ENCODE measurements at regions not wholly inside any gene's neighbourhood (a gene's known extent, or its start where the extent isn't known, plus 50 kb on each side); places are given as distances from the start of the nearest gene placed in this dataset.

GRCh38 chr3:117035745-117036144 is 326.2 kb downstream of the TUSC7 start:
- H3K9ac ChIP-seq (replicated peaks in 1 of 4; ENCODE audit: extremely low read depth in 1 of 4, low read depth in 3 of 4, low read length in 3 of 4): no peak overlapping the region
- no peak overlapping the region for H3K56ac ChIP-seq (replicated peaks; ENCODE audit: insufficient read length, low read depth, low read length)
- H3K23me2 ChIP-seq (ENCODE audit: low read depth, low read length): no peaks in the 10 kb centered on the region; the same call in 1 of the 2 replicates
- H3K27me3 ChIP-seq (replicated peaks in 1 of 4; ENCODE audit: control insufficient read depth in 3 of 4, extremely low read depth in 1 of 4, insufficient read depth in 3 of 4, low read length in 3 of 4): no peaks in the 10 kb centered on the region
- no peak for FAIRE-seq
- no peak overlapping the region for H4K5ac ChIP-seq (ENCODE audit: insufficient read length, low read depth, low read length)
- POLR2A ChIA-PET (ENCODE audit: partially characterized antibody): no interaction called here
- no peak overlapping the region for H2AFZ ChIP-seq (ENCODE audit: low read length)
- no peak for TF ChIP-seq SP2 (IDR thresholded peaks at IDR 0.05; ENCODE audit: low read length)
- 0 out of 2 replicates have a peak, but pooled peaks have one; percentile 5 for TF ChIP-seq TEAD4 (IDR thresholded peaks at IDR 0.05; ENCODE audit: low read depth, low read length)
- no peaks in the 10 kb centered on the region for H3K79me1 ChIP-seq (ENCODE audit: low read depth, low read length)
- H3K27ac ChIP-seq (ENCODE audit: low read depth, low read length): no peak overlapping the region
- H3K4me2 ChIP-seq (ENCODE audit: insufficient read depth in 1 of 2, low read depth in 2 of 2, low read length in 2 of 2): no peak overlapping the region
- H3K4me3 ChIP-seq (ENCODE audit: extremely low read depth in 1 of 4, insufficient read depth in 2 of 4, low read depth in 3 of 4, low read length in 4 of 4): no peak overlapping the region
- H4K20me1 ChIP-seq (replicated peaks in 1 of 2; ENCODE audit: control insufficient read depth in 1 of 2, insufficient read depth in 2 of 2, low read length in 2 of 2): no peaks in the 10 kb centered on the region
- no peak overlapping the region for H2BK12ac ChIP-seq (ENCODE audit: low read depth, low read length)
- H2AK5ac ChIP-seq (ENCODE audit: low read depth, low read length): no peak overlapping the region
- peaks cover 0 to 3% (median 0%) of the 10 kb centered on the region in 4 experiments; a peak in 2 of 7 replicates for H3K4me1 ChIP-seq (replicated peaks in 1 of 4; ENCODE audit: control insufficient read depth in 3 of 4, insufficient read depth in 4 of 4, low read length in 3 of 4)
- CTCF ChIA-PET (ENCODE audit: partially characterized antibody): interaction anchor here (1.0 to 2.5 kb wide), 5 partner anchors 9 to 466 kb away, joined by 3 to 6 read pairs (median 4); no protein-coding TSS in a partner anchor
- H3K23ac ChIP-seq (ENCODE audit: insufficient read length): no peak overlapping the region
- no peak overlapping the region for H2BK120ac ChIP-seq (replicated peaks; ENCODE audit: low read depth, low read length)
- no peaks in the 10 kb centered on the region for H3K79me2 ChIP-seq (ENCODE audit: control insufficient read depth in 1 of 2, insufficient read depth in 2 of 2, low read length in 2 of 2)
- H3K14ac ChIP-seq (ENCODE audit: insufficient read length): no peak overlapping the region
- no peaks in the 10 kb centered on the region for H3K36me3 ChIP-seq (ENCODE audit: control insufficient read depth in 2 of 4, insufficient read depth in 4 of 4, low read length in 3 of 4)
- H2BK15ac ChIP-seq (ENCODE audit: low read length): no peak overlapping the region
- H3K4ac ChIP-seq (replicated peaks; ENCODE audit: insufficient read length, low read depth, low read length): no peak overlapping the region
- DNase-seq (ENCODE audit: low read depth in 1 of 2, low spot score in 2 of 2): no peak
- no peak overlapping the region for H2BK5ac ChIP-seq (ENCODE audit: low read depth, low read length)
- H3K9me3 ChIP-seq (ENCODE audit: insufficient read depth in 2 of 2, low read depth in 1 of 2, low read length in 1 of 2): peaks cover 2 to 3% of the 10 kb centered on the region in 2 experiments; a peak in 2 of 4 replicates
- H2BK20ac ChIP-seq (ENCODE audit: low read length): no peak overlapping the region
- no peak overlapping the region for H4K91ac ChIP-seq (replicated peaks; ENCODE audit: insufficient read length, low read length)
- H4K8ac ChIP-seq (ENCODE audit: extremely low read depth, insufficient read depth, low read length): no peak overlapping the region
- no peak overlapping the region for H3K18ac ChIP-seq (ENCODE audit: extremely low read depth, low read length)
